AML-193 (cell line): ENCODE measurements at regions not wholly inside any gene's neighbourhood (a gene's known extent, or its start where the extent isn't known, plus 50 kb on each side); places are given as distances from the start of the nearest gene placed in this dataset.

Experiments
- DNase-seq, 2 experiments: peaks; one replicate each; lab custom pipeline; 2025; lab: John Stamatoyannopoulos, UW

DNA sequence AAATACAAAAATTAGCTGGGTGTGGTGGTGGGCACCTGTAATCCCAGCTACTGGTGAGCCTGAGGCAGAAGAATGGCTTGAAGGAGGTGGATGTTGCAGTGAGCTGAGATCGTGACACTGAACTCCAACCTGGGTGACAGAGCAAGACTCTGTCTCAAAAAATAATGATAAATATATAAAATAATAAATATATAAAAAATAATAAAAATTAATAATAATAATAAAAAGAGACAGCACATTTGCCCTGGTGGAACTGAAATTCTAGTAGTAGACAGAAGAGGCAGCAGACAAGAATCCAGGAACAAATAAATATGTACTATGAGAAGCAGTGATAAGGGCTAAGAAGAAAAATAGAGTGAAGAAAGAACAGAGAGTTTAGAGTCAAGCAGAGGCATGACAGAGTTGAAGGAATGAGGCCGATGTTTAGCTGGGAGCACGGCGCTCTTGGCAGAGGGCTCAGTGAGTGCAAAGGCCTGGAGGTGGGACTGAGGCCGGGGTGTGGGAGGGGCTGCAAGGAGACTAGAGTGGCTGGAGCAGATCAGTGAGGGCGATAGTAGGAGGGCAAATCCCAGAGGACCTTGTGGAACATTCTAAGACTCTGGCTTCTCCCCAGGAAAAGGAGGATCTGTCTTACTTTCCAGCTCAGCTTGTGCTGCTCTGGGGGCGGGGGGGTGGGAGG lies 410.3 kb downstream of the MN1 start:
- no peak for DNase-seq

- DNase-seq: no peak
Measured at GRCh38 chr22:27393371-27393770, 408.2 kb downstream of the MN1 start.

GRCh38 chr22:27394806-27395404 lies 406.7 kb downstream of the MN1 start:
- no peak for DNase-seq

- no peak for DNase-seq
Measured at GRCh38 chr22:27397036-27397953, 404.3 kb downstream of the MN1 start.

DNA sequence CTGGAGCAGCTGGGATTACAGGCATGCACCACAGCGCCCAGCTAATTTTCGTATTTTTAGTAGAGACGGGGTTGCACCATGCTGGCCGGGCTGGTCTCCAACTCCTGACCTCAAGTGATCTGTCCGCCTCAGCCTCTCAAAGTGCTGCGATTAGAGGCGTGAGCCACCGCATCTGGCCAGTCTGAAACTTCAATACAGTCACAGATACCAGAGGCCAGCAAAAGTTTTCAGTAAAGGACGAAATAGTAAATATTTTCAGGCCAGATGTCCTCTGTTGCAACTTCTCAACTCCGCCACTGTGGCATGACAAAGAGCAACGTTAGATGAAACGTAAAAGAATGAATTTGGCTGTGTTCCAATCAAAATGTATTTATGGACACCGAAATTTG lies 403.6 kb downstream of the MN1 start:
- DNase-seq: no peak

DNA sequence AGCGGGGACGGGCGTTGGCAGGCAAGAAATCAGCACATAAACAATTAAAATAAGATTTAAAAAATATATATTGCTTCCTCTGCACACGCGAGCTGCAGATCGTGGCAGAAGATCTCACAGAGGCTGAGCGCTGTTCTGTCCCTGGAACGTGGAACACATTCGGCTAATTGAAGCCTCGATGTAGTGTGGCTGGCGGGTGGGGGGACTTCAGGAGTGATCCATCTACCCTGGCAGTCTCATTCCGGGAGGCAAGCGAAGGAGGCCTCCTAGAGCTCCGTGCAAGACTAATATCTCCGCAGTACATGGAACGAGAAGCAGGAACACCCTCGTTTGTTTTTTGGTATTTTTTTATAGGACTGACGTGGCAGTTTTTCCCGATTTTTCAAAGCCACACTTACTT lies 402.4 kb downstream of the MN1 start:
- no peak for DNase-seq

- no peak for DNase-seq
Measured at GRCh38 chr22:27400811-27401210, 400.7 kb downstream of the MN1 start.

GRCh38 chr22:27401321-27401720 lies 400.2 kb downstream of the MN1 start:
- DNase-seq: no peak

- no peak for DNase-seq
Measured at GRCh38 chr22:27404441-27404840, 397.1 kb downstream of the MN1 start.

- peak in 1 of 2 experiments; percentile 14 for DNase-seq
Measured at GRCh38 chr22:27405672-27406388, 395.7 kb downstream of the MN1 start.

GRCh38 chr22:27406389-27406861 lies 395.1 kb downstream of the MN1 start:
- no peak for DNase-seq

- no peak for DNase-seq
Measured at GRCh38 chr22:27407369-27407985, 394.1 kb downstream of the MN1 start.

DNA sequence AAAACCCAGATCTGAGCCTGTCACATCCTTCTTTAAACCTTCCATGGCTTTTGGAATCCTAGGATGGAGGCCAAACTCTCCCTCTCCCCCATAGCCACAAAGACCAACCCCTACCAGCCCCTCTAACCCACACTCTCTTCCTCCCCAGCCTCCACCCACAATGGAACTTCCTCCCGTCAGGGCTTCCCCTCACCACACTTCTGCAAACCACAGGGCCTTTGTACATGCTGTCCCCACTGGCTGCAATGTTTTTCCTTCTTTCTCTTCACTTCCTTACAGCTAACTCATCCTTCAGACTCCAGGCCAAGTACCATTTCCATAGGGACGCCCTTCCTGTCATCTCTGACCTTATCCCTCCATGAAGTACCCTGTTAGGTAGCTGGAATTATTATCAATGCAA lies 393.5 kb downstream of the MN1 start:
- no peak for DNase-seq

GRCh38 chr22:27409299-27409698 lies 392.3 kb downstream of the MN1 start:
- no peak for DNase-seq

DNA sequence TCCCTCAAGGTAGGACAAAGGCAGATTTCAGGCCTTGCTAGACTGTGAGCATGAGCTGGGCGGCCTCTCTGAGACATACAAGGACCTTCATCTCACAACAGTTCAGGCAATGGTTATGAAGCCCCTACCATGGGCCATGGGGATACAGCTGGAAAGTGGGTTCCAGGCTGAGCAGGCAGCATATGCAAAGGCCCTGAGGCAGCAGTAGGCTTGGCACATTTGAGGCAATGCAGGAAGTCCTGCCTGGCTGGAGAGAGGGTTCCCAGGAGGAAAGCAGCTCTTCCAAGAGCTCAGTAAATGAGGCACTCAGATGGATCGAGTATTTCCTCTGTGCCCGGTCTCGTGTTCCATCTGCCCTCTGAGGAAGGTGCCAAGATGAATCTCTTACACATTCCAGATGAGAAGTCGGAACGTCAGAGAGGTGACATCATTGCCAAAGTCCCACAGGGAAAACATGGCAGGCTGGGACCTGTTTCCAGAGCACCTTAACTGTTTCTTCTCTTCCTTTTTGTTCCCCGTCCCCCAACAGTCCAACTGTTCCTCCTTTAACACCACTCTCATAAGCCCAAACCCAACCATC lies 388.6 kb downstream of the MN1 start:
- DNase-seq: no peak

DNA sequence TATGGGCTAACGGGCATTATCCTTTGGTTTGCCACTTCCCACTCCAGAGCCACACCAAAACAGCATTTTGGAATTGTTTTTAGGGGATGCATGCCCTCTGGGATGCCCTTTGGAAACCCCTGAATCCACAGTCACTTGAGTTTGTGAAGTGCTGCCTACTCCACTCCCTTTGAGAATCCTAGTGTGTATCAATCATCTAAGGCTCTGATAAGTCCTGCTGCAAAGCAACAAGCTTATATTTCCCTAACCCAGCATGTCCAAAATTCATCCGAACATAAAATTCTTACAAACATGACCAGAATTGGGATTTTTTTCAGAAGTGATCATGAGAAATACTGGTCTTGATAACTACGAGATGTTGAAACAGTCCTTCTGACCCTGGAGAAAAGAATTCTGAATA lies 387.9 kb downstream of the MN1 start:
- no peak for DNase-seq

GRCh38 chr22:27416511-27417420 lies 384.8 kb downstream of the MN1 start:
- DNase-seq: no peak

GRCh38 chr22:27417421-27417814 lies 384.1 kb downstream of the MN1 start:
- DNase-seq: no peak

- DNase-seq: no peak
Measured at GRCh38 chr22:27418261-27418660, 383.3 kb downstream of the MN1 start.

DNA sequence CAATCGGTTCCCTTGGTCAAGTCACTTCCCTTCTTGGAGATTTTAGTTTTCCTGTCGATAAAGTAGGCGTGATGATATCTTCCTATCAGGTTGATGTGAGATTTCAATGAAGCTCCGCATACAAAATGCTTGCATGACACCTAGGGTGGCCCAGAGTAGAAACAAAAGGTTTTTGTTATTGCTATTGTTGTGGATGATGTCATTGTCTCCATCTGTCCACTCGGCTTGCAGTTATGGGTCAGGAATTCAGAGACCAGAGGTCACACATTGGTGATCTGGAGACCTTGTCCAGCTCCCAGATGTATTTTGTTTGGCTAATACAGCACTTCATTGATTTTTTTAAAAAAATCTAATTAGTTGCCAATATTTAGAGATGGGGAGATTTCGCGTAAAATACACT lies 382.1 kb downstream of the MN1 start:
- no peak for DNase-seq
